C4-2B (cell line): ENCODE measurements at regions not wholly inside any gene's neighbourhood (a gene's known extent, or its start where the extent isn't known, plus 50 kb on each side); places are given as distances from the start of the nearest gene placed in this dataset.
A peak's percentile ranks its signal among the peaks of the same experiment; 100 is the strongest.

Source experiments
- ZFX ChIP-seq: fragments of 450-650 bp; IDR thresholded peaks from 2 replicates; pipeline ENCODE4 v1.6.1; 2017
- TF ChIP-seq, protein P1 (sequence below): fragments of 450-650 bp; conservative IDR thresholded peaks from 2 replicates; pipeline ENCODE4 v1.5.1; 2017; ENCODE audit warnings: mild to moderate bottlenecking

DNA sequence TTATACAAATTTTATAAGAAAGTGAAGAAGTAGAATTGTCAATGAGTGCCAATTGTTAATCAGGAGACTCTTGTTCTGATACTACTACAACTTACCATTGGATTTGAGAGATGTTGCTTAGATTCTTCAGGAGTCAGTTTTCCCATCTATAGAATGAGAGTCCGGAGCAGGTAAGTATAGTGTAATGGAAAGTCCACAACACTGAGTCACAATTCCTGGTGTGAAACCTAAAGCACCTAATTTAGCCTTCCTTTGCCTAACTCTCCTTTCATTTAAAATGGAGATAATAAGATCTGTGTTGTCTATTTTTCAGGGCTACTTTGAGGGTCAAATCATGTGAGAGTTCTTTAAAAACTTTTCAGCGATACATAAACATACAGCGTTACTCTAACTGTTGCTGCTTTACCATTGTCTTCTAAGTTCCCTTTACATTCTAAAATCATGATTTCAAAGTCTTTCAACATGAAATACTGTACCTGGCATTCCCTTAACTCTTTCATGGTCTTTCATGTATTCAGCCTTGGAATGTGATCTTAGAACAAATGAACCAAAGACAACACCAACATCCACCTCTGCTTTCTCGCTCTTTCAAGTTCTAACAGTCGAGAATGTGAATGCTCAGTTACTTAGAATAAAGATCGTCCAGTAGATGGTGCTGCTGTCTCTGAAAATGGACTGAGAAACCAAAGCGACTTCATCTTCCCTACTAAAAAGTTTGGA lies 90.9 kb downstream of the SLC30A10 start:
- TF ChIP-seq, protein P1, sequence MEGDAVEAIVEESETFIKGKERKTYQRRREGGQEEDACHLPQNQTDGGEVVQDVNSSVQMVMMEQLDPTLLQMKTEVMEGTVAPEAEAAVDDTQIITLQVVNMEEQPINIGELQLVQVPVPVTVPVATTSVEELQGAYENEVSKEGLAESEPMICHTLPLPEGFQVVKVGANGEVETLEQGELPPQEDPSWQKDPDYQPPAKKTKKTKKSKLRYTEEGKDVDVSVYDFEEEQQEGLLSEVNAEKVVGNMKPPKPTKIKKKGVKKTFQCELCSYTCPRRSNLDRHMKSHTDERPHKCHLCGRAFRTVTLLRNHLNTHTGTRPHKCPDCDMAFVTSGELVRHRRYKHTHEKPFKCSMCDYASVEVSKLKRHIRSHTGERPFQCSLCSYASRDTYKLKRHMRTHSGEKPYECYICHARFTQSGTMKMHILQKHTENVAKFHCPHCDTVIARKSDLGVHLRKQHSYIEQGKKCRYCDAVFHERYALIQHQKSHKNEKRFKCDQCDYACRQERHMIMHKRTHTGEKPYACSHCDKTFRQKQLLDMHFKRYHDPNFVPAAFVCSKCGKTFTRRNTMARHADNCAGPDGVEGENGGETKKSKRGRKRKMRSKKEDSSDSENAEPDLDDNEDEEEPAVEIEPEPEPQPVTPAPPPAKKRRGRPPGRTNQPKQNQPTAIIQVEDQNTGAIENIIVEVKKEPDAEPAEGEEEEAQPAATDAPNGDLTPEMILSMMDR, result peak; percentile 82
- TF ChIP-seq ZFX, result no peak
